Heart left ventricle (tissue), 13 donors: ENCODE measurements at regions not wholly inside any gene's neighbourhood (a gene's known extent, or its start where the extent isn't known, plus 50 kb on each side); places are given as distances from the start of the nearest gene placed in this dataset.

Experiments used
- CTCF ChIP-seq, 12 donors: fragments of 200-600 bp; sonication (generic) in 4 of 12; IDR thresholded peaks; one replicate each; pipeline versions ENCODE4 v1.5.0 to v1.8.0; 2018 to 2022; ENCODE audit warnings: antibody characterized with exemption in 12 of 12, mild to moderate bottlenecking in 5 of 12
- POLR2A ChIP-seq, 2 donors: fragments of 450-650 bp; IDR thresholded peaks; one replicate each; pipeline ENCODE4 v1.6.1; 2017; ENCODE audit warnings: antibody characterized with exemption in 2 of 2, mild to moderate bottlenecking in 2 of 2, moderate library complexity in 2 of 2
- donor health status: ischemic (EF 13 %, LVEDD 7.1; RV severe dilation, severe dysfunction).
- donor health status: DM: no; HTN: yes; CAD: no.
- donor health status: DM: no; HTN: no; CAD: no.
- donor health status: ischemic (EF 25% LVEDD 6.9; RV normal size, moderate dysfunction).
- donor health status: ischemic (EF 25% LVEDD 5.7; RV mildly dilated, moderate dysfunction).
- donor health status: ischemic (EF 35%, LVEDD 5.7; RV mildly dilated, moderate dysfunction).
- donor health status: nonischemic (EF 11% LVEDD 7.7; RV severe dilation, severe dysfunction).
- donor health status: DM: yes; HTN: yes; CAD: no.
- donor health status: PGD.
- donor health status: ischemic (EF 29% LVEDD 5.4; RV normal size, mild dysfunction).
- donor health status: nonischemic (EF 23%, LVEDD 6.1; RV moderate dilation, normal function).

GRCh38 chr5:116650964-116651363 lies 76.3 kb upstream of the SEMA6A start:
- TF ChIP-seq POLR2A (IDR thresholded peaks at IDR 0.05) (no peak), CTCF (IDR thresholded peaks at IDR 0.05) (no peak)
